C4-2B (cell line): ENCODE measurements at regions not wholly inside any gene's neighbourhood (a gene's known extent, or its start where the extent isn't known, plus 50 kb on each side); places are given as distances from the start of the nearest gene placed in this dataset.

Source experiments
- H3K27ac ChIP-seq: fragments of 450-650 bp; 2 replicates; pipeline ENCODE4 v1.5.1; 2017
- CTCF ChIP-seq: fragments of 450-650 bp; conservative IDR thresholded peaks from 2 replicates; pipeline ENCODE4 v1.5.1; 2017; ENCODE audit warnings: mild to moderate bottlenecking
- ZFX ChIP-seq: fragments of 450-650 bp; IDR thresholded peaks from 2 replicates; pipeline ENCODE4 v1.6.1; 2017

- TF ChIP-seq CTCF (no peak), ZFX (no peak)
Observed at GRCh38 chr6:166728884-166729530, 102.0 kb upstream of the RPS6KA2 start.

GRCh38 chr6:166726201-166726600 lies 99.2 kb upstream of the RPS6KA2 start:
- TF ChIP-seq CTCF (no peak), ZFX (no peak)

More at GRCh38 chr6:166728884-166729530, 102.0 kb upstream of the RPS6KA2 start:
- H3K27ac ChIP-seq, result no peak overlapping the region

GRCh38 chr6:166725571-166725970 lies 98.5 kb upstream of the RPS6KA2 start:
- no peak overlapping the region for H3K27ac ChIP-seq
- no peak for TF ChIP-seq CTCF
- no peak for TF ChIP-seq ZFX

More at GRCh38 chr6:166726201-166726600, 99.2 kb upstream of the RPS6KA2 start:
- H3K27ac ChIP-seq, result no peak overlapping the region

GRCh38 chr6:166724576-166724975 lies 97.5 kb upstream of the RPS6KA2 start:
- TF ChIP-seq ZFX (no peak), CTCF (no peak)
- no peak overlapping the region for H3K27ac ChIP-seq

- no peak overlapping the region for H3K27ac ChIP-seq
- no peak for TF ChIP-seq CTCF
- TF ChIP-seq ZFX, result no peak
Observed at GRCh38 chr6:166722785-166723184, 95.7 kb upstream of the RPS6KA2 start.

- H3K27ac ChIP-seq, result no peak overlapping the region
- TF ChIP-seq CTCF (no peak), ZFX (no peak)
Observed at GRCh38 chr6:166721576-166721975, 94.5 kb upstream of the RPS6KA2 start.

GRCh38 chr6:166720856-166721255 lies 93.8 kb upstream of the RPS6KA2 start:
- no peak overlapping the region for H3K27ac ChIP-seq
- TF ChIP-seq CTCF (no peak), ZFX (no peak)
